ENCODE measurements at regions not wholly inside any gene's neighbourhood (a gene's known extent, or its start where the extent isn't known, plus 50 kb on each side); places are given as distances from the start of the nearest gene placed in this dataset.
A peak's percentile ranks its signal among the peaks of the same experiment; 100 is the strongest.

GRCh38 chr13:26988059-26988769, 183.4 kb downstream of the USP12 start:
- Histone ChIP-seq H3K9me3 (ENCODE audit: control insufficient read depth, low read length) (no peaks in the 10 kb centered on the region), H3K4me3 (ENCODE audit: low read length) (no peak overlapping the region), H3K9ac (ENCODE audit: extremely low read depth, low read length, poor library complexity, severe bottlenecking) (no peak overlapping the region), H3K27ac (ENCODE audit: low read depth, low read length) (no peak overlapping the region), H3K36me3 (ENCODE audit: control insufficient read depth, insufficient read depth, low read length) (no peaks in the 10 kb centered on the region), H3K27me3 (ENCODE audit: control insufficient read depth, insufficient read depth, low read length, poor library complexity, severe bottlenecking) (no peaks in the 10 kb centered on the region), H3K4me1 (ENCODE audit: control insufficient read depth, insufficient read depth, low read length) (no peaks in the 10 kb centered on the region)
- Mint-ChIP-seq H3K36me3 (ENCODE audit: low read depth) (no peaks in the 10 kb centered on the region), H3K4me3 (no peak overlapping the region), H3K4me1 (peaks cover 2% of the 10 kb centered on the region), H3K9me3 (no peaks in the 10 kb centered on the region), H3K27ac (no peak overlapping the region), H3K27me3 (ENCODE audit: insufficient read depth) (peaks cover 5% of the 10 kb centered on the region)
- no peak for DNase-seq
- 90 to 100% methylated on average over 6 of the region's 6 CpGs for WGBS, 2 experiments (ENCODE audit: insufficient coverage in 1 of 2, insufficient read length in 1 of 2)
- no peak for TF ChIP-seq CTCF (conservative IDR thresholded peaks at IDR 0.05)

DNA sequence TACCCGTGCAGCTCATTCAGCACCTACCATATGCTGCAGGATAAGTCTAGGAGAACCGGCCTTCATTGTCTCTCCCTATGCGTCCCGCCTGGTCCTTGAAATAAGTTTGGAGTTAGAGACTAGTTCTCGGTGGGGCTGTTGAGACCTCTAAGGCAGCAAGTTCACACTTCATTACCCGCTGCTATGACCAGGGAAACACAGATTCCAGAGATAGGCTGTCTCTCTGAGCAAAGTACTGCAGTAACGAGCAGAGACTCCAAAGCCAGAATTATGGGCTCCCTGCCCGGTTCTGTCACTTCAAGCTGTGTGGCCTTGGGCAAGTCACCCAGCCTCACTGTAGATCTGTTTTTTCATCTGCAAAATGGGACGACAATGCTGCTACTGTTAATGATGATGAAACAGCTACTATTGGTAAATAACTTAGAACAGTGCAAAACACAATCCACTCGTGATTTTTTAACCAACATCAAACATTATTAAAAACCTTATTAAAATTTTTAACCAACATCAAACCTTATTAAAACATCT, 184.1 kb downstream of the USP12 start:
- peaks cover 4% of the 10 kb centered on the region for H3K27me3 Mint-ChIP-seq (ENCODE audit: insufficient read depth)
- Histone ChIP-seq H3K27me3 (ENCODE audit: control insufficient read depth, insufficient read depth, low read length, poor library complexity, severe bottlenecking) (no peaks in the 10 kb centered on the region), H3K4me3 (ENCODE audit: low read length) (no peak overlapping the region), H3K4me1 (ENCODE audit: control insufficient read depth, insufficient read depth, low read length) (no peaks in the 10 kb centered on the region), H3K27ac (ENCODE audit: low read depth, low read length) (no peak overlapping the region), H3K36me3 (ENCODE audit: control insufficient read depth, insufficient read depth, low read length) (no peaks in the 10 kb centered on the region), H3K9me3 (ENCODE audit: control insufficient read depth, low read length) (no peaks in the 10 kb centered on the region), H3K9ac (ENCODE audit: extremely low read depth, low read length, poor library complexity, severe bottlenecking) (no peak overlapping the region)
- no peaks in the 10 kb centered on the region for H3K9me3 Mint-ChIP-seq
- DNase-seq = no peak
- H3K36me3 Mint-ChIP-seq (ENCODE audit: low read depth) = no peaks in the 10 kb centered on the region
- no peak overlapping the region for H3K27ac Mint-ChIP-seq
- no peak for TF ChIP-seq CTCF (conservative IDR thresholded peaks at IDR 0.05)
- H3K4me3 Mint-ChIP-seq = no peak overlapping the region
- 87 to 89% methylated on average over 9 to 10 of the region's 10 CpGs for WGBS, 2 experiments (ENCODE audit: insufficient coverage in 1 of 2, insufficient read length in 1 of 2)
- peaks cover 6% of the 10 kb centered on the region for H3K4me1 Mint-ChIP-seq

GRCh38 chr13:26985285-26985878, 186.2 kb downstream of the USP12 start:
- Mint-ChIP-seq H3K27ac (no peak overlapping the region), H3K4me3 (no peak overlapping the region), H3K27me3 (ENCODE audit: insufficient read depth) (peaks cover 4% of the 10 kb centered on the region), H3K4me1 (peaks cover 10% of the 10 kb centered on the region), H3K36me3 (ENCODE audit: low read depth) (no peaks in the 10 kb centered on the region), H3K9me3 (no peaks in the 10 kb centered on the region)
- Histone ChIP-seq H3K27ac (ENCODE audit: low read depth, low read length) (no peak overlapping the region), H3K27me3 (ENCODE audit: control insufficient read depth, insufficient read depth, low read length, poor library complexity, severe bottlenecking) (no peaks in the 10 kb centered on the region), H3K9ac (ENCODE audit: extremely low read depth, low read length, poor library complexity, severe bottlenecking) (no peak overlapping the region), H3K36me3 (ENCODE audit: control insufficient read depth, insufficient read depth, low read length) (no peaks in the 10 kb centered on the region), H3K9me3 (ENCODE audit: control insufficient read depth, low read length) (no peaks in the 10 kb centered on the region), H3K4me3 (ENCODE audit: low read length) (no peak overlapping the region), H3K4me1 (ENCODE audit: control insufficient read depth, insufficient read depth, low read length) (no peaks in the 10 kb centered on the region)
- TF ChIP-seq CTCF (conservative IDR thresholded peaks at IDR 0.05) = peak; percentile 89
- peak; percentile 88 for DNase-seq
- WGBS, 2 experiments (ENCODE audit: insufficient coverage in 1 of 2, insufficient read length in 1 of 2) = 8 to 25% methylated on average over 4 to 6 of the region's 6 CpGs
